CD14-positive monocyte (primary cell): ENCODE measurements at regions not wholly inside any gene's neighbourhood (a gene's known extent, or its start where the extent isn't known, plus 50 kb on each side); places are given as distances from the start of the nearest gene placed in this dataset.

Experiments used
- DNase-seq, 3 donors: peaks; one replicate each; pipeline ENCODE4 v3.0.0-alpha.2; 2011 to 2022
- H2AFZ ChIP-seq: 2 replicates; pipeline ENCODE4 v1.6.0; 2012; ENCODE audit warnings: mild to moderate bottlenecking, low read depth, low read length, inconsistent platforms; ENCODE audit not compliant: insufficient read depth, poor library complexity, severe bottlenecking
- H3K27ac ChIP-seq, 2 donors: 1 replicate in 1 of 2; 2 replicates in 1 of 2; pipeline ENCODE4 v1.5.1; 2012 to 2013; ENCODE audit warnings: low read length in 2 of 2, control low read depth in 1 of 2, inconsistent platforms in 1 of 2, low read depth in 1 of 2, mild to moderate bottlenecking in 1 of 2
- H3K27me3 ChIP-seq, 2 donors: one replicate each; pipeline versions ENCODE4 v1.6.0 to v1.6.1; 2011 to 2013; ENCODE audit warnings: low read length in 2 of 2; ENCODE audit not compliant: control insufficient read depth in 2 of 2, insufficient read depth in 2 of 2
- H3K36me3 ChIP-seq, 2 donors: replicated peaks in 1 of 2; 1 replicate in 1 of 2; 2 replicates in 1 of 2; pipeline versions ENCODE4 v1.5.1 to v1.6.1; 2012 to 2013; ENCODE audit warnings: low read length in 2 of 2, control low read depth in 1 of 2, inconsistent platforms in 1 of 2, mild to moderate bottlenecking in 1 of 2; ENCODE audit not compliant: insufficient read depth in 2 of 2, control insufficient read depth in 1 of 2
- H3K4me1 ChIP-seq, 2 donors: 1 replicate in 1 of 2; 2 replicates in 1 of 2; pipeline versions ENCODE4 v1.5.1 to v1.6.1; 2012 to 2013; ENCODE audit warnings: low read length in 2 of 2, control low read depth in 1 of 2, inconsistent platforms in 1 of 2, mild to moderate bottlenecking in 1 of 2, moderate library complexity in 1 of 2; ENCODE audit not compliant: insufficient read depth in 2 of 2, control insufficient read depth in 1 of 2
- H3K4me2 ChIP-seq: replicated peaks from 2 replicates; pipeline ENCODE3; 2012; ENCODE audit warnings: low read length, moderate library complexity, mild to moderate bottlenecking; ENCODE audit not compliant: poor library complexity, severe bottlenecking; ENCODE audit errors: extremely low read depth
- H3K4me3 ChIP-seq, 3 experiments: fragments of 200-600 bp in 1 of 3; sonication (generic) in 1 of 3; replicated peaks in 1 of 3; 1 replicate in 2 of 3; 2 replicates in 1 of 3; pipeline ENCODE4 v1.5.1; 2011 to 2013; ENCODE audit warnings: low read length in 3 of 3, mild to moderate bottlenecking in 3 of 3, control low read depth in 2 of 3, low read depth in 2 of 3, inconsistent platforms in 1 of 3, moderate library complexity in 1 of 3
- H3K79me2 ChIP-seq: 2 replicates; pipeline ENCODE4 v1.6.0; 2012; ENCODE audit warnings: mild to moderate bottlenecking, control low read depth, inconsistent platforms, low read length, moderate library complexity; ENCODE audit not compliant: insufficient read depth
- H3K9ac ChIP-seq: 2 replicates; pipeline ENCODE4 v1.6.0; 2017; ENCODE audit warnings: low read length, mild to moderate bottlenecking; ENCODE audit not compliant: insufficient read depth, poor library complexity, severe bottlenecking
- H3K9me3 ChIP-seq, 2 donors: replicated peaks in 1 of 2; 1 replicate in 1 of 2; 2 replicates in 1 of 2; pipeline versions ENCODE4 v1.5.1 to v1.6.1; 2012 to 2013; ENCODE audit warnings: low read length in 2 of 2, control low read depth in 1 of 2; ENCODE audit not compliant: control insufficient read depth in 1 of 2, insufficient read depth in 1 of 2
- H4K20me1 ChIP-seq: 2 replicates; pipeline ENCODE4 v1.6.0; 2012; ENCODE audit warnings: mild to moderate bottlenecking, low read length, control low read depth, moderate library complexity; ENCODE audit not compliant: insufficient read depth
- H3K27ac Mint-ChIP-seq, 7 donors: one replicate each; pipeline ENCODE4 v1.8.0; 2020; ENCODE audit warnings: mild to moderate bottlenecking in 7 of 7, mixed read lengths in 7 of 7, moderate library complexity in 6 of 7, inconsistent platforms in 2 of 7
- H3K27me3 Mint-ChIP-seq, 3 donors: one replicate each; pipeline ENCODE4 v1.8.0; 2021 to 2022; ENCODE audit warnings: low read depth in 3 of 3, mild to moderate bottlenecking in 3 of 3, mixed read lengths in 3 of 3, moderate library complexity in 3 of 3, inconsistent platforms in 1 of 3
- H3K36me3 Mint-ChIP-seq, 2 donors: one replicate each; pipeline ENCODE4 v1.8.0; 2020; ENCODE audit warnings: mixed read lengths in 2 of 2, inconsistent platforms in 1 of 2, mild to moderate bottlenecking in 1 of 2
- H3K4me1 Mint-ChIP-seq: one replicate; pipeline ENCODE4 v1.8.0; 2020; ENCODE audit warnings: mild to moderate bottlenecking, mixed read lengths
- H3K4me3 Mint-ChIP-seq, 2 donors: one replicate each; pipeline ENCODE4 v1.8.0; 2020; ENCODE audit warnings: mild to moderate bottlenecking in 2 of 2, mixed read lengths in 2 of 2, moderate library complexity in 1 of 2
- H3K9me3 Mint-ChIP-seq, 7 donors: one replicate each; pipeline ENCODE4 v1.8.0; 2020 to 2022; ENCODE audit warnings: mixed read lengths in 7 of 7, mild to moderate bottlenecking in 6 of 7, moderate library complexity in 6 of 7, inconsistent platforms in 2 of 7
- CTCF ChIP-seq: fragments of 200-600 bp; IDR thresholded peaks from one replicate; pipeline ENCODE4 v1.8.0; 2022; ENCODE audit warnings: antibody characterized with exemption, mild to moderate bottlenecking
- WGBS: methylation state at CpG from one replicate; pipeline ENCODE4 v1.1.5; 2013; ENCODE audit warnings: missing lambda C conversion rate; ENCODE audit not compliant: insufficient coverage; 5-methylcytosine and 5-hydroxymethylcytosine counted together
- intact Hi-C, 2 donors: fragments of 100-400 bp; cut with micrococcal nuclease; formaldehyde crosslinking; loops; one replicate each; pipeline versions ENCODE4 v1.15.0 to v1.15.1; 2023

- no peak overlapping the region for H3K4me3 ChIP-seq
- intact Hi-C loops = no loop called here
- no peak for DNase-seq
- Mint-ChIP-seq H3K4me1 (no peaks in the 10 kb centered on the region), H3K4me3 (no peak overlapping the region), H3K9me3 (peaks cover 2 to 19% (median 5%) of the 10 kb centered on the region in 7 donors), H3K36me3 (no peaks in the 10 kb centered on the region), H3K27ac (no peak overlapping the region), H3K27me3 (no peaks in the 10 kb centered on the region)
- no peak overlapping the region for H3K9ac ChIP-seq
- H3K4me2 ChIP-seq = no peak overlapping the region
- TF ChIP-seq CTCF = no peak
- no peak overlapping the region for H2AFZ ChIP-seq
- no peaks in the 10 kb centered on the region for H3K79me2 ChIP-seq
- WGBS = 92% methylated on average over 8 of the region's 13 CpGs
- no peaks in the 10 kb centered on the region for H3K27me3 ChIP-seq
- peaks cover 0 to 18% of the 10 kb centered on the region in 2 donors for H3K9me3 ChIP-seq
- no peaks in the 10 kb centered on the region for H4K20me1 ChIP-seq
- no peaks in the 10 kb centered on the region for H3K4me1 ChIP-seq
- no peaks in the 10 kb centered on the region for H3K36me3 ChIP-seq
- no peak overlapping the region for H3K27ac ChIP-seq
These were observed 285.5 kb upstream of the ZWINT start for GRCh38 chr10:56646329-56647111.

- no peaks in the 10 kb centered on the region for H3K27me3 ChIP-seq
- Mint-ChIP-seq H3K27me3 (no peaks in the 10 kb centered on the region), H3K36me3 (no peaks in the 10 kb centered on the region), H3K4me3 (no peak overlapping the region), H3K4me1 (no peaks in the 10 kb centered on the region), H3K27ac (no peak overlapping the region), H3K9me3 (peaks cover 0 to 10% (median 5%) of the 10 kb centered on the region in 7 donors)
- no peak overlapping the region for H3K4me2 ChIP-seq
- no peak overlapping the region for H2AFZ ChIP-seq
- H3K4me1 ChIP-seq = no peaks in the 10 kb centered on the region
- DNase-seq = no peak
- no CpG with 5 or more reads among the region's 1 CpG for WGBS
- H3K4me3 ChIP-seq = no peak overlapping the region
- no peaks in the 10 kb centered on the region for H3K79me2 ChIP-seq
- no peak overlapping the region for H3K27ac ChIP-seq
- H3K9me3 ChIP-seq = no peaks in the 10 kb centered on the region
- no peak overlapping the region for H3K9ac ChIP-seq
- intact Hi-C loops = no loop called here
- H3K36me3 ChIP-seq = no peaks in the 10 kb centered on the region
- TF ChIP-seq CTCF = no peak
- no peaks in the 10 kb centered on the region for H4K20me1 ChIP-seq
These were observed 272.9 kb upstream of the ZWINT start for GRCh38 chr10:56633876-56634452.
